Transverse colon (tissue), 4 donors: ENCODE measurements at regions not wholly inside any gene's neighbourhood (a gene's known extent, or its start where the extent isn't known, plus 50 kb on each side); places are given as distances from the start of the nearest gene placed in this dataset.
"Not testable (repeated sequence)": the region's sequence is repeated elsewhere in the genome, so short reads cannot be mapped to it uniquely, and the experiment has no call there.

Experiments used
- DNase-seq: peaks from one replicate; pipeline ENCODE4 v3.0.0-alpha.2; 2019
- H3K27ac ChIP-seq, 4 donors: fragments of 200-600 bp; sonication (generic); 2 replicates each; pipeline ENCODE4 v1.5.1; 2016 to 2018; ENCODE audit warnings: inconsistent platforms in 4 of 4
- H3K27me3 ChIP-seq: fragments of 200-600 bp; sonication (generic); 2 replicates; pipeline ENCODE4 v1.5.1; 2017; ENCODE audit warnings: inconsistent platforms
- H3K36me3 ChIP-seq, 4 donors: fragments of 200-600 bp; sonication (generic); 2 replicates each; pipeline ENCODE4 v1.5.1; 2017 to 2019; ENCODE audit warnings: inconsistent platforms in 4 of 4
- H3K4me1 ChIP-seq, 4 donors: fragments of 200-600 bp; sonication (generic); 2 replicates each; pipeline ENCODE4 v1.5.1; 2017 to 2020; ENCODE audit warnings: inconsistent platforms in 4 of 4
- H3K4me3 ChIP-seq, 4 donors: fragments of 200-600 bp; sonication (generic); 1 replicate in 1 of 4; 2 replicates in 3 of 4; pipeline versions ENCODE4 v1.5.1 to v1.6.1; 2017 to 2019; ENCODE audit warnings: inconsistent platforms in 4 of 4
- H3K9me3 ChIP-seq, 2 donors: fragments of 200-600 bp; sonication (generic); 2 replicates each; pipeline ENCODE4 v1.5.1; 2017 to 2019; ENCODE audit warnings: inconsistent platforms in 2 of 2
- EP300 ChIP-seq: sonication (generic); formaldehyde crosslinking; IDR thresholded peaks from one replicate; pipeline ENCODE4 v1.6.1; 2017; ENCODE audit warnings: antibody characterized with exemption, low read depth
- POLR2A ChIP-seq: fragments of 450-650 bp; IDR thresholded peaks from one replicate; pipeline ENCODE4 v1.6.1; 2016; ENCODE audit warnings: antibody characterized with exemption, mild to moderate bottlenecking, moderate library complexity
- POLR2AphosphoS5 ChIP-seq, 3 donors: sonication (generic); formaldehyde crosslinking; IDR thresholded peaks; one replicate each; pipeline ENCODE4 v1.6.1; 2016; ENCODE audit warnings: antibody characterized with exemption in 3 of 3
- WGBS, 2 donors: methylation state at CpG; one replicate each; pipeline ENCODE4 v1.1.5; 2018; ENCODE audit warnings: low coverage in 1 of 2; 5-methylcytosine and 5-hydroxymethylcytosine counted together
- in situ Hi-C, 4 donors: fragments of 200-750 bp; cut with MboI; loops; one replicate each; pipeline versions ENCODE4 v1.15.0 to v1.15.1; 2017; ENCODE audit warnings: low sequenced_read_pairs in 3 of 4, low pct_ligation_motif_present in 1 of 4, low pct_unique_long_range_greater_than_20kb in 1 of 4
- intact Hi-C: fragments of 100-400 bp; cut with DNase I; formaldehyde crosslinking; loops from one replicate; pipeline ENCODE4 v1.15.1; 2023; ENCODE audit warnings: low total_unique reads
- TF ChIP-seq, protein P1 (sequence below), 5 experiments: fragments of 200-600 bp in 3 of 5; fragments of 450-650 bp in 2 of 5; sonication (generic) in 3 of 5; IDR thresholded peaks; 1 replicate in 2 of 5; 2 replicates in 3 of 5; pipeline ENCODE4 v1.5.1; 2016 to 2017; ENCODE audit warnings: antibody characterized with exemption in 5 of 5, inconsistent platforms in 3 of 5, mild to moderate bottlenecking in 2 of 5, moderate library complexity in 1 of 5

DNA sequence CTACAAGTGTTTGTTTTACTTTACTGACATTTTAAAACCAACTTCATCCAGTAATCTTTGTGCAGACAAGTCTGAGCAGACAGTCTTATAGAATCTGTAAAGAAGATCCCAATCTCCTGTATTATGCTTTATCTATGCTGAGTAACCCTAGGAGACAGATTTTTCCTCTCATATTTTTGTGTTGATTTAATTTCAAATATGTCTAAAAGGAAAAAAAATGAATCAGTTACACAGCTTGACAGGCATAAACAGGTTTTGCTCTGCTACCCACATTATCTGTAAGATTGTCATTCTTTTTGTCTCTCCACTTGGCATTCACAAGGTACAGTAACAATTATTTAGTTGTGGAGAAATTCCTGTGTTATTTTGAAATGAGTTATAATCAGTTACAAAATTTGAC, 415.0 kb downstream of the NYAP2 start:
- Histone ChIP-seq H3K9me3 (no peaks in the 10 kb centered on the region), H3K27me3 (no peaks in the 10 kb centered on the region), H3K4me3 (no peak overlapping the region), H3K36me3 (no peaks in the 10 kb centered on the region), H3K4me1 (no peaks in the 10 kb centered on the region), H3K27ac (no peak overlapping the region)
- TF ChIP-seq, protein P1, sequence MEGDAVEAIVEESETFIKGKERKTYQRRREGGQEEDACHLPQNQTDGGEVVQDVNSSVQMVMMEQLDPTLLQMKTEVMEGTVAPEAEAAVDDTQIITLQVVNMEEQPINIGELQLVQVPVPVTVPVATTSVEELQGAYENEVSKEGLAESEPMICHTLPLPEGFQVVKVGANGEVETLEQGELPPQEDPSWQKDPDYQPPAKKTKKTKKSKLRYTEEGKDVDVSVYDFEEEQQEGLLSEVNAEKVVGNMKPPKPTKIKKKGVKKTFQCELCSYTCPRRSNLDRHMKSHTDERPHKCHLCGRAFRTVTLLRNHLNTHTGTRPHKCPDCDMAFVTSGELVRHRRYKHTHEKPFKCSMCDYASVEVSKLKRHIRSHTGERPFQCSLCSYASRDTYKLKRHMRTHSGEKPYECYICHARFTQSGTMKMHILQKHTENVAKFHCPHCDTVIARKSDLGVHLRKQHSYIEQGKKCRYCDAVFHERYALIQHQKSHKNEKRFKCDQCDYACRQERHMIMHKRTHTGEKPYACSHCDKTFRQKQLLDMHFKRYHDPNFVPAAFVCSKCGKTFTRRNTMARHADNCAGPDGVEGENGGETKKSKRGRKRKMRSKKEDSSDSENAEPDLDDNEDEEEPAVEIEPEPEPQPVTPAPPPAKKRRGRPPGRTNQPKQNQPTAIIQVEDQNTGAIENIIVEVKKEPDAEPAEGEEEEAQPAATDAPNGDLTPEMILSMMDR (IDR thresholded peaks at IDR 0.05): no peak
- TF ChIP-seq EP300 (no peak), POLR2AphosphoS5 (IDR thresholded peaks at IDR 0.05) (no peak), POLR2A (no peak)
- DNase-seq: no peak
- intact Hi-C loops: no loop called here
- in situ Hi-C loops: no loop called here

DNA sequence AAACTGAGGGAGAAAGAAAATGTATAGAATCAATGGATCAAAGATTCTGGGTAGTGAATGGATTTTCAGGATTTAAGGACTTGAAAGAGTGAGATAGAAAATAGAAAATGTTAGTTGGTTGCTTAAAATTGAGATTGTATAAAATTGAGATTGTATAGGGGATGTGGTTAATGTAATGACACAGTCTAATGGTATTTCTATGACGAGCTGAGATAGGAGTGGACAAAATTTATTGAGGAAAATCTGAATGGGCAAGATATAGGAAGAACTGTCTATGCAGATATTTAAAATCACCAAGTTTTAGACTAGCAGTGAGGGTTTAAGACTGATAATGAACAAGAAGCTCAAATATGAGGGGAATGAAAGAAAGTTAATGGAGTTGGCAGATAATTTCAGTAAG, 406.6 kb downstream of the NYAP2 start:
- no peak for DNase-seq
- intact Hi-C loops (no loop called here), in situ Hi-C loops (no loop called here)
- TF ChIP-seq, protein P1 (IDR thresholded peaks at IDR 0.05): no peak
- TF ChIP-seq POLR2AphosphoS5 (IDR thresholded peaks at IDR 0.05) (no peak), POLR2A (no peak), EP300 (no peak)
- Histone ChIP-seq H3K36me3 (no peaks in the 10 kb centered on the region), H3K4me1 (no peaks in the 10 kb centered on the region), H3K27ac (no peak overlapping the region), H3K27me3 (no peaks in the 10 kb centered on the region), H3K4me3 (no peak overlapping the region), H3K9me3 (no peaks in the 10 kb centered on the region)
- 20 to 34% methylated on average over 1 of the region's 1 CpG for WGBS, 2 donors

DNA sequence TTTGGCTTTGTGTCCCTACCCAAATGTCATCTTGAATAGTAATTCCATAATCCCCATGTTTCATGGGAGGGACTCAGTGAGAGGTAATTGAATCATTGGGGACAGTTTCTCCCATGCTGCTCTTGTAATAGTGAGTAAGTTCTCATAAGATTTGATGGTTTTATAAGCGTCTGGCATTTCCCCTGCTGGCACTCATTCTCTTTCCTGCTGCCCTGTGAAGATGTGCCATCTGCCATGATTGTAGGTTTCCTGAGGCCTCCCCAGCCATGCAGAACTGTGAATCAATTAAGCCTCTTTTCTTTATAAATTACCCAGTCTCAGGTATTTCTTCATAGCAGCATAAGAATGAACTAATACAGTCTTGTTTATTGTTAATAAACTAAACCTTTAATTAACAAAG, 402.6 kb downstream of the NYAP2 start:
- WGBS, 2 donors: 75 to 83% methylated on average over 1 of the region's 1 CpG
- H3K27ac ChIP-seq, H3K36me3 ChIP-seq, H3K4me1 ChIP-seq, in situ Hi-C loops, DNase-seq, H3K9me3 ChIP-seq, intact Hi-C loops, H3K4me3 ChIP-seq, H3K27me3 ChIP-seq: not testable (repeated sequence)

DNA sequence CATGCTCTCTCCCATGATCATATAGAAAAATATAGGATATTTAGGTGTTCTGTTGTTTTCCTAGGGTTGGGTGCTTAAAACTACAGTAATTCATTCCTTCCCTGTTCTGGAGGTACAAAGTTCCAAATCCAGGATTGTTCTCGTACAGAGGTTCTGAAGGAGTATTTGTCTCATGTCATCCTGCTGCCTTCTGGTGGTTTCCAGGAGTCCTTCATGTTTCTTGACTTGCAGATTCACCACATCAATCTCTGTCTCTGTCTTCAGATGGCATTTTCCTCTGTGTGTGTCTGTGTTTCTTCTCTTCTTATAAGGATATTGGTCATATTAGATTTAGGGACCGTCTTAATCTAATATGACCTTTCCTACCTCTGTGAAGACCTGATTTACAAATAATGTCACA, 397.9 kb downstream of the NYAP2 start:
- Histone ChIP-seq H3K27me3 (no peaks in the 10 kb centered on the region), H3K4me3 (no peak overlapping the region), H3K27ac (no peak overlapping the region), H3K4me1 (no peaks in the 10 kb centered on the region), H3K9me3 (no peaks in the 10 kb centered on the region), H3K36me3 (no peaks in the 10 kb centered on the region)
- no peak for DNase-seq
- intact Hi-C loops: no loop called here
- TF ChIP-seq EP300 (no peak), POLR2AphosphoS5 (IDR thresholded peaks at IDR 0.05) (no peak), POLR2A (no peak)
- TF ChIP-seq, protein P1 (IDR thresholded peaks at IDR 0.05): no peak
- in situ Hi-C loops: no loop called here
- WGBS, 2 donors: 41 to 56% methylated on average over 2 of the region's 2 CpGs

DNA sequence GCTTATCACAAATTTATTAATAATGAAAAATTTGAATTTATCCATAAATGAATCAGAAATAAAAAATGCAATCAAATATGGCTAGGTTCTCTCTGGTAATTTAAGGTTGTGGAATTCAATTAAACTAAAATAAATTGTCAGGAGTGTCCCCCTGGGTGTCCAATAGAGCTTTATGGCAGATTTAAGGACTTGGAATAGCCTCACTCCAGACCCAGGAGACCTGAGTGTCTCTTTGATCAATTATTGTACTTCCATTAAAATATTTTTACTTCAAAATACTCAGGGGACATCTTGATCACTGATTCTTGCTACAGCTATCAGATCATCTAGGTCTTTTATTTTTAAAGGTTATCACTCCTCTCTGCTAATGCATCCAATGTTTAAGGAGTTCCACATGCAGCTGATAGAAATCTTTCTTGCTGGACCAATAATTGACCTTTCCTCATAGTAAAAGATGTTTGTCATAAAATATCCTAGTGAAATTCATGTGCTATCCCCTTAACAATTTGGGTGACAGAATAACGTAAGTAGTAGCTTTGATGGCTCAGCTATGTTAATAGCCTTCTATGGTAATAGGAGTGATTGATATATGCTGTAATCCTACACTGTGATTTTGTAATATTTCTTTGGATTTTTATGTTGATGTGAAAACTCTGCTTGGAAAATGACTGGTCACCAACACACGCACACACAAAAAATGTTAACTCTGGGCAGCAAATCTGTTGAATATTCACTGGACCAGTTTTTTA, 395.3 kb downstream of the NYAP2 start:
- no peaks in the 10 kb centered on the region for H3K9me3 ChIP-seq
- no peaks in the 10 kb centered on the region for H3K4me1 ChIP-seq
- H3K36me3 ChIP-seq: no peaks in the 10 kb centered on the region
- in situ Hi-C loops: no loop called here
- WGBS, 2 donors: 75 to 83% methylated on average over 2 of the region's 2 CpGs
- no peak overlapping the region for H3K27ac ChIP-seq
- intact Hi-C loops: no loop called here
- no peaks in the 10 kb centered on the region for H3K27me3 ChIP-seq
- DNase-seq: no peak
- no peak overlapping the region for H3K4me3 ChIP-seq
- no peak for TF ChIP-seq POLR2AphosphoS5 (IDR thresholded peaks at IDR 0.05)
- no peak for TF ChIP-seq POLR2A
- TF ChIP-seq, protein P1 (IDR thresholded peaks at IDR 0.05): no peak
- no peak for TF ChIP-seq EP300
